Activated effector memory CD4-positive, alpha-beta T cell treated with Interleukin-2 at 50 U/mL for 16 hours (primary cell): ENCODE measurements at regions not wholly inside any gene's neighbourhood (a gene's known extent, or its start where the extent isn't known, plus 50 kb on each side); places are given as distances from the start of the nearest gene placed in this dataset.

ENCODE experiments used
- DNase-seq: peaks from one replicate; pipeline ENCODE4 v3.0.0-alpha.2; 2020

DNA sequence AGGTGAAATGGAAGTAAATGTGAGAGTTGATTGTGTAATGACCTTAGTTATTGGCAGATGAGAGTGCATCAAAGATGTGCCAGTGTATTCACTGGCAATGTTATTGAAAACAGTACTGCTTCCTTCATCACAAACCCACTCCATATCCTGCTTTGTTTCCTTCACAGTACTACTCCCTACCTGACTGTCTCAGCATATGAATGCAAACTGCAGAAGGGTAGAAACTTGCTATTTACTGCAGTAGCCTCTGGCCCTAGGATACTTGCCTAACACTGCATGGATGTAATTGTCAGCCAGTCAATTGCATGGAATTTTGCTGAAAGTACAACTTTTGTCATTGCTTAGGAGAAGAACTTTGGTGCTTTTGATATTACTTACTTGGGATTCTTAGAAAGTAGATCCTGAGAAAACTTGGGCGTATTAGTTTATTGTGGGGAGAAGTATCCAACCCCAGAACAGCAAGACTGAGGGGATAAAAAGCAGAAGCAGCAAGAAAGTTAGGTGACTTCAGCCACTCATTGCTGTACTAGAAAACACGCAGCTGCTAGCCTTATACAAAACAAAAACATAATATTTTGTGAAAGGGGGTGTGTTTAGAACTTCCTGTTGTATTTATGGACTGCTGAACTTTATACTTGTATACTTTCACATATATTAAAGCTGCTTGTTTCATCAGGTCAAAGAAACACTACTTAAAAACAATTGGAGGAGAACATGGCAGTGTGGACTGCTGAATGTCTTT is 219.0 kb downstream of the CCNG2 start:
- DNase-seq, result no peak

- no peak for DNase-seq
These were observed 219.9 kb downstream of the CCNG2 start for GRCh38 chr4:77376788-77377460.

- DNase-seq, result no peak
These were observed 221.5 kb upstream of the CXCL13 start for GRCh38 chr4:77384094-77384493.

GRCh38 chr4:77385124-77385969 is 220.3 kb upstream of the CXCL13 start:
- peak; percentile 27 for DNase-seq

- no peak for DNase-seq
These were observed 211.6 kb upstream of the CXCL13 start for GRCh38 chr4:77393996-77394395.

DNA sequence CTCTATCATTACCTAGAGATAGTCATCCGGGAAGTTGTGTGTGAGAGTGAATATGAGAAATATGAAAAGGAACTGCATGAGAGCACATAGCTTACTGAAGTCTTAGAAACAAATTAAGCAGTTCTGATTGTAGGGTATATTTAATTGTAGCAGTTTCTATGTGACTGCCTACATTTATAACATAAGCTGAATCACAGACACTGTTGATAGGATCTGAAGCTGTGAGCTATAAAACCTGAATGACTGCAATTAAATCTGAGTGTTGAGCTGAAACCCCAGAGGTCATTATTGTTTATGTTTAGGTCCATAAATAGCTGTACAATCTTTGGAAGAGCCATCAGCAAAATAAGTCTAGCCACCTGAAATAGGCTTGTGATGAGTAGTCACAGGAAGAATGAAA is 210.1 kb upstream of the CXCL13 start:
- DNase-seq, result no peak

GRCh38 chr4:77398256-77398655 is 207.4 kb upstream of the CXCL13 start:
- DNase-seq, result no peak

DNA sequence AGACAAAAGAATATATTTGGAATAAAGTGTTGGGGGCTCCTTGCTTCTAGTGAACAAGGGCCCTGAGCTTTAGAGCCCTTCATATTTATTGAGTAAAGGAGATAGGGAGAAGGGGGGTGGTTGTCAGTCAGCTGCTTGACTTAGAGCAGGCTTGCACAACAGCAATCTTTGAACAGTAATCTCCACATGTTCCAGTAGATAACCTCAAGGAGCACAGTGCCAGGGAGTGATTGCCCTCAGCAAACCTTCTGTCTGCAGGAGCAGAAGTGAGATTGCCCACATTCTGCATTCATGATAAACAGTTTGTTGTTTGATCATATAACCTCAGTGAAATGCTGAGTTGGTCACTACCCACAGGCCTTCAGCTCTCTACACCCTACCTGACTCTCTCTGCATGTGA is 205.8 kb upstream of the CXCL13 start:
- no peak for DNase-seq

DNA sequence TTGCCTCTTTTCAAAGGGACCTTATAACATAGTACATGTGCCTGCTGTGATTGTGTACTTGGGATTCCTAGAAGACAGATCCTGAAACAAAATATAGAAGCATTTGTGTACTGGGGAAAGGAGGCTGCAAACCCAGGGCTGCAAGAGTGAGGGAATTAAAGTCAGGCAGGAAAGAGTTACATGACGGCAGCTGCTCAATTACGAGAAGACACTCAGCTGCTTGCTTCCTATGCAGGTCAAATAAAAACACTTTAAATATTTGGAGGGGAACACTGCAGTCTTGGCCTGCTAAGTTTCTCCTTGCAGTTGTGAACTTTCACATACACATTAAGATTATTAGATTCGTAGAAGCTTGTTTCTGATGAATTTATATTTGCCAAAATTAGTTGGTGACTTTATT is 191.9 kb upstream of the CXCL13 start:
- DNase-seq, result no peak

DNA sequence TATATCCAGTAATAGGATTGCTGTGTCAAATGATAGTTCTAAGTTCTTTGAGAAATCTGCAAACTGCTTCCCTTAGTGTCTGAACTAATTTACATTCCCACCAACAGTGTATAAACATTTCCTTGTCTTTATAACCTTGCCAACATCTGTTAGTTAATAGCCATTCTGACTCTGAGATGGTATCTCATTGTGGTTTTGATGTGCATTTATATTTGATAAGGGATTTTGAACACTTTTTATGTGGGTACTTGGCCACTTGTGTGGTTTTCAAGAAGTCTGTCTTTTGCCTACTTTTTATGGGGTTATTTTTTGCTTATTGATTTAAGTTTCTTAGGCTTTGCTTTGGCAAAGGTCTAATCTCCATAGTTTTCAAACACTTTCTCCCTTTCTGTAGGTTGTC is 189.9 kb upstream of the CXCL13 start:
- DNase-seq, result no peak

DNA sequence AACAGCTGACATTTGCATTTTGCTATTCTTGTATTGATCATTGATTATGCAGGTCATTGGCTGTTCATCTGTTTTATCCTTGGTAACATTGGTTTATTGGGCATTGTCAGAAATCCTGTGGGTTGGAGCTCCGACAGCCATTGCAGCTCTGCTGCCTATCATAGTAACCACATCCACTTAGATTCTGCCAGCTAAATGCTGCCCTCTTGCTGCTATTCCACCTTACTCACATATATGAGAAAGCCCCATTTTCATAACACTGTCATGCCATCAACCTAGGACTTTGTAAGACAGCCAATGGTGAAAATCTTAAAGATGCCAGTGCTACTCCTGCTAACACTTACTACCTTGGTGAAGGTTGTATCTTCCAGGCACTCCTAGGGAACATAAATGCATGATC is 187.3 kb upstream of the CXCL13 start:
- no peak for DNase-seq

- DNase-seq, result no peak
These were observed 174.8 kb upstream of the CXCL13 start for GRCh38 chr4:77430847-77431246.

DNA sequence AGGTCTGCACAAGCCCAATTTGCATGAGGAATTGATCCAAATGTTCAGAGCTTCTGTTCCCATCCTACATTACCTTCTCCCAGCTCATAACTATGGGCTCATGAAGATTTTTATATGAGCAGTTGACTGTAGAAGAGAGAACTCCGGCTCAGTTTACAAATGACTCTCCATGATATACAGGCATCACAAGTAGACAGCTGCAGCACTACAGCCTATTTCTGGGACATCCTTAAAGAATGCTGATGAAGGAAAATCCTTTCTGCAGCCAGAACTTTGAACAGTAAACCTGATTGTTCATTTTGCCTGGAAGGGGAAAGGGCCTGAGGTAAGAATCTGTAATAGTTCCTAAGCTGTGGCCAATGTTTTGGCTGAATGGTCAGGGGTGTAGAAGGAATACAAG is 174.1 kb upstream of the CXCL13 start:
- no peak for DNase-seq

GRCh38 chr4:77432717-77433417 is 172.8 kb upstream of the CXCL13 start:
- DNase-seq, result no peak

DNA sequence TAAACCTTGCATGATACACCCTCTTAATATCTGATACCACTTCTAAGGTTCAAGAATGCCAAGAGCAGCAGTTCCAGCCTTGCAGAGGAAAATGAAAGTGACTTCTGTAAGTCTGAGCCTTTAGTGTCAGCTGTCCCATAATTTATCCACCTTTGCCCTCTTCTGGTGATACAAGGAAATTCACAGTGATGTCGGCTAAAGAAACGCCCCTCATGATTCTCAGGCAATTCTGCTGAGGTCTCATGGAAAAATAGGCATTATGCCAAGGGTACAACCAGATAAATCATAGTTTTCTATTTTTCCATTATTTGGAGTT is 172.2 kb upstream of the CXCL13 start:
- DNase-seq, result no peak

- no peak for DNase-seq
These were observed 171.1 kb upstream of the CXCL13 start for GRCh38 chr4:77434299-77435092.

DNA sequence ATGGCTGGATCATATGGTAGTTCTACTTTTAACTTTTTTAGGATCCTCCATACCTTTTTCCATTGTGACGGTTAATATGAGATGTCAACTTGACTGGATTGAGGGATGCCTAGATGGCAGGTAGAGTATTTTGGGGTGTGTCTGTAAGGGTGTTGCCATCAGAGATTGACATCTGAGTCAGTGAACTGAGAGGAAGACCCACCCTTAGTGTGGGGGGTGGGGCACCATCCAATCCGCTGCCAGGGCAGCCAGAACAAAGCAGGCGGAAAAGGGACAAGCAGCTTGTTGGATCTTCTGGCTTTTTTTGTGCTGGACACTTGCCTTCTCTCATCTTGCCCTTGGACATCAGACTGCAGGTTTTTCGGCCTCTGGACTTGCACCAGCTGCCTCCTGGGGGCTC is 168.5 kb upstream of the CXCL13 start:
- no peak for DNase-seq

- DNase-seq, result no peak
These were observed 167.1 kb upstream of the CXCL13 start for GRCh38 chr4:77438549-77438948.

DNA sequence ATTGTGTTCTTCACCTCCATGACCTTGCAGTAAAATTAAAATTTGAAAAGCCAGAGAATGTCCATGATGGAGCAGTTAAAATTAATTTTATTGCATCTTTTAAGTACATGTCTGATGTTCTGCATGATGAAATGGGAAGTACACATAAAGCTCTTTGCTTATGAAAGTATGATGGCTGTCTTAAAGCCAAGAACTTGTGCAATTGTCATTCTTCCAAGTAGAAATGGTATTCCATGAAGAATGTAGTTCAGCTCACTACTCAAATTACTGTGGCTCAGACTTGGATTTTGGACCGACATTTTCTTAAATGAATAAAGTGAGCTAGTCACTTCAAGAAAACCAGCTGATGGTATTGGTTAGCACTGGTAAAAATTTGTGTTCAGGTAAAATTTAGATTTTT is 161.7 kb upstream of the CXCL13 start:
- no peak for DNase-seq

DNA sequence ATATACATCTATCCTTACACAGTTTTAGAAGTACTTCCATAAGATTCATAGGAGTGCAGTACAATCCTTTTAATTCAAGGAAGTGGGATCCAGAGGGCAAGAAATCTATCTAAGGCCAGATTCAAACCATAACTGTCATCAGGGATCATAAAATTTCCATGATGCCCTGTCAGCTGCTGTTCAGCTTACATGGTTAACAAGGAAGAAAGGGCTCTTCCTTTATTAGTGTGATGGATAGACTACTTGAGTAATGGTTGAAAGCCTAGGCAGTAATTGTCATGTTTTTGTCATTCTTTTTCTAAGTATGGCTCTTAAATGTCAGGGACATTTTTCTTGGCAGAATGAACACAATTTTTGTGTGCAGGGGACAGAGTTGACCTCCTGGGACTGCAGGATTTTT is 159.8 kb upstream of the CXCL13 start:
- no peak for DNase-seq

DNA sequence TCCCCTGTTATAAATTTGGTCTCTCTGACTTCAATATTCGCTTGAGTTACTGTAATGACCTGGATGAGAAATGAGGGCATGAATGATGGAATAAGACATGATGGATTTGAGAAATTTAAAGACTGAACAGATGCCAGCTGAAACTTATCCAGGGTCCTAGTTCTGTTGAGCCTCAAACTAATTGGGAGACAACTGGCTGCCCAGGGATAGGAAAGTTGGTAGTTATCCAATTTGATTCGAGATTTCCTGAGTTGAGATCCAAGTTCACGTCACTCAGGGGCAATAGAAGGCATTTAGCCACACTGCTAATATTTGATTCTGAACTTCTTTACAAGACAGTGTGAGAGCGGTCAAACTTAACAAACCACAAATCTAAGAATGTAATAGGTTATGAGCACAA is 159.0 kb upstream of the CXCL13 start:
- DNase-seq, result no peak

DNA sequence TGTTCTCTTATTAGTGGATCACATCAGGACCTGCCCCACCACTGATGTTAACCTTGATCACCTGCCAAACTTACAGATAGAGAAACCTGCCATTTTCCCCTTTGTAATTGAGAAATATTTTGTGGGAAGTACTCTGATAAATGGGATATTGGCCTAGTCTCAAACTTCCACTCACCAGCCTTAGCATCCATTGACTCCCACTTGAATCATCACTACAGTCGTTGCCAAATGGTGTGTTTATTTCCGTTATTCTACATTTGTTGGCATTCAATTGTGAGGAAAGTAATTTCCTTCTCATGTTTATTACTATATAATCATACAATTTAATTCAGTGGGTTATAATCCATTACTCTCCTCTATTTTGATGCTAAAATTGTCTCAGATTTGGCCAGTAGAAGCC is 156.4 kb upstream of the CXCL13 start:
- DNase-seq, result no peak

- DNase-seq, result no peak
These were observed 155.6 kb upstream of the CXCL13 start for GRCh38 chr4:77450006-77450405.
